A549 (cell line): ENCODE measurements at regions not wholly inside any gene's neighbourhood (a gene's known extent, or its start where the extent isn't known, plus 50 kb on each side); places are given as distances from the start of the nearest gene placed in this dataset.
A peak's percentile ranks its signal among the peaks of the same experiment; 100 is the strongest.

Source experiments
- CBX2 ChIP-seq: fragments of 200-600 bp; sonication (generic); IDR thresholded peaks from 2 replicates; pipeline ENCODE4 v1.6.1; 2016; ENCODE audit warnings: low read depth, mild to moderate bottlenecking, borderline replicate concordance
- CBX8 ChIP-seq: fragments of 200-600 bp; sonication (generic); IDR thresholded peaks from 2 replicates; pipeline ENCODE4 v1.6.1; 2016
- CEBPB ChIP-seq, 2 experiments: fragments of >200 bp in 1 of 2; sonication (Bioruptor Twin) in 1 of 2; formaldehyde crosslinking in 1 of 2; IDR thresholded peaks; 2 replicates each; pipeline ENCODE4 v1.6.1; 2012 to 2016
- CHD2 ChIP-seq: fragments of 150-350 bp; IDR thresholded peaks from 2 replicates; pipeline ENCODE4 v1.6.1; 2014; ENCODE audit warnings: low read length; ENCODE audit not compliant: partially characterized antibody
- CHD4 ChIP-seq: fragments of 200-600 bp; sonication (generic); IDR thresholded peaks from 2 replicates; pipeline ENCODE4 v1.6.1; 2016; ENCODE audit warnings: antibody characterized with exemption, mild to moderate bottlenecking, borderline replicate concordance
- CTCF ChIP-seq: fragments of >200 bp; sonication (Bioruptor Twin); formaldehyde crosslinking; IDR thresholded peaks from 3 replicates; pipeline ENCODE4 v1.5.1; 2016
- EP300 ChIP-seq, 2 experiments: fragments of >200 bp; sonication (Bioruptor Twin); formaldehyde crosslinking; IDR thresholded peaks; 2 replicates in 1 of 2; 3 replicates in 1 of 2; pipeline ENCODE4 v1.6.1; 2016 to 2017
- ESRRA ChIP-seq: fragments of 150-350 bp; IDR thresholded peaks from 2 replicates; pipeline ENCODE4 v1.6.1; 2014; ENCODE audit warnings: mild to moderate bottlenecking, low read length, borderline replicate concordance
- FOSB ChIP-seq: fragments of 250-450 bp; sonication (Bioruptor Pico); IDR thresholded peaks from 2 replicates; pipeline ENCODE4 v1.5.0; 2020; ENCODE audit warnings: mild to moderate bottlenecking, moderate library complexity
- HDAC2 ChIP-seq: fragments of 200-600 bp; sonication (generic); IDR thresholded peaks from 2 replicates; pipeline ENCODE4 v1.6.1; 2016
- HEYL ChIP-seq: fragments of 250-450 bp; sonication (Bioruptor Pico); IDR thresholded peaks from 2 replicates; pipeline ENCODE4 v1.8.0; 2021; ENCODE audit warnings: mild to moderate bottlenecking, moderate library complexity
- HOXA7 ChIP-seq: fragments of 250-450 bp; sonication (Bioruptor Pico); IDR thresholded peaks from 2 replicates; pipeline ENCODE4 v1.5.0; 2020; ENCODE audit warnings: mild to moderate bottlenecking, moderate library complexity
- HOXB5 ChIP-seq: fragments of 250-450 bp; sonication (Bioruptor Pico); IDR thresholded peaks from 2 replicates; pipeline ENCODE4 v1.5.0; 2020; ENCODE audit warnings: mild to moderate bottlenecking, moderate library complexity
- JUNB ChIP-seq: fragments of >200 bp; sonication (Bioruptor Twin); formaldehyde crosslinking; IDR thresholded peaks from 2 replicates; pipeline ENCODE4 v1.6.1; 2016
- KDM1A ChIP-seq: fragments of 200-600 bp; sonication (generic); IDR thresholded peaks from 2 replicates; pipeline ENCODE4 v1.6.1; 2016; ENCODE audit warnings: low read depth, mild to moderate bottlenecking
- KDM5A ChIP-seq: fragments of 200-600 bp; sonication (generic); IDR thresholded peaks from 2 replicates; pipeline ENCODE4 v1.6.1; 2016; ENCODE audit warnings: antibody characterized with exemption, mild to moderate bottlenecking
- MAZ ChIP-seq: fragments of 150-350 bp; IDR thresholded peaks from 2 replicates; pipeline ENCODE4 v1.6.1; 2014; ENCODE audit warnings: antibody characterized with exemption, low read depth, low read length, borderline replicate concordance
- NPAS2 ChIP-seq: fragments of 250-450 bp; sonication (Bioruptor Pico); IDR thresholded peaks from 2 replicates; pipeline ENCODE4 v1.8.0; 2022; ENCODE audit warnings: mild to moderate bottlenecking, moderate library complexity, borderline replicate concordance
- NR3C1 ChIP-seq: fragments of >200 bp; sonication (Bioruptor Twin); formaldehyde crosslinking; IDR thresholded peaks from 3 replicates; pipeline ENCODE4 v1.6.1; 2017
- PBX3 ChIP-seq: IDR thresholded peaks from 2 replicates; pipeline ENCODE4 v1.6.1; 2012
- POLR2A ChIP-seq: IDR thresholded peaks from 2 replicates; pipeline ENCODE4 v1.6.1; 2012; ENCODE audit warnings: mild to moderate bottlenecking, low read length
- RAD21 ChIP-seq, 2 experiments: fragments of >200 bp in 1 of 2; sonication (Bioruptor Twin) in 1 of 2; formaldehyde crosslinking in 1 of 2; IDR thresholded peaks in 1 of 2; conservative IDR thresholded peaks in 1 of 2; 2 replicates in 1 of 2; 3 replicates in 1 of 2; pipeline ENCODE4 v1.6.1; 2012 to 2018; ENCODE audit warnings: inconsistent platforms in 1 of 2
- RARB ChIP-seq: fragments of 250-450 bp; sonication (Bioruptor Pico); IDR thresholded peaks from 2 replicates; pipeline ENCODE4 v1.8.0; 2021; ENCODE audit warnings: mild to moderate bottlenecking, moderate library complexity
- RCOR1 ChIP-seq: fragments of 150-350 bp; IDR thresholded peaks from 2 replicates; pipeline ENCODE4 v1.6.1; 2014; ENCODE audit warnings: antibody characterized with exemption, low read length, low read depth
- SMC3 ChIP-seq: fragments of >200 bp; sonication (Bioruptor Twin); formaldehyde crosslinking; IDR thresholded peaks from 3 replicates; pipeline ENCODE4 v1.6.1; 2018; ENCODE audit warnings: inconsistent platforms
- TFCP2L1 ChIP-seq: fragments of 250-450 bp; sonication (Bioruptor Pico); IDR thresholded peaks from 2 replicates; pipeline ENCODE4 v1.5.0; 2021; ENCODE audit warnings: mild to moderate bottlenecking
- TP53 ChIP-seq: fragments of 250-450 bp; sonication (Bioruptor Pico); IDR thresholded peaks from 2 replicates; pipeline ENCODE4 v1.5.0; 2021; ENCODE audit warnings: mild to moderate bottlenecking, moderate library complexity
- ZC3H11A ChIP-seq: fragments of 450-650 bp; IDR thresholded peaks from 2 replicates; pipeline ENCODE4 v1.6.1; 2014; ENCODE audit warnings: antibody characterized with exemption, mild to moderate bottlenecking
- ZSCAN20 ChIP-seq: fragments of 250-450 bp; sonication (Bioruptor Pico); IDR thresholded peaks from 2 replicates; pipeline ENCODE4 v1.8.0; 2022; ENCODE audit warnings: mild to moderate bottlenecking, moderate library complexity
- TF ChIP-seq, protein P1 (sequence below): fragments of 200-600 bp; sonication (generic); IDR thresholded peaks from 2 replicates; pipeline ENCODE4 v1.6.1; 2016; ENCODE audit warnings: antibody characterized with exemption, mild to moderate bottlenecking, moderate library complexity
- TF ChIP-seq, protein P2 (sequence below): fragments of >200 bp; sonication (Bioruptor Twin); formaldehyde crosslinking; IDR thresholded peaks from 3 replicates; pipeline ENCODE4 v1.6.1; 2016
- TF ChIP-seq, protein P3 (sequence below): fragments of >200 bp; sonication (Bioruptor Twin); formaldehyde crosslinking; IDR thresholded peaks from 2 replicates; pipeline ENCODE4 v1.6.1; 2016
- TF ChIP-seq, protein P4 (sequence below): fragments of 250-450 bp; sonication (Bioruptor Pico); IDR thresholded peaks from 2 replicates; pipeline ENCODE4 v1.5.0; 2020; ENCODE audit warnings: low read depth, mild to moderate bottlenecking, moderate library complexity
- TF ChIP-seq, protein P5 (sequence below): fragments of 150-350 bp; IDR thresholded peaks from 2 replicates; pipeline ENCODE4 v1.6.1; 2014; ENCODE audit warnings: low read depth, mild to moderate bottlenecking, low read length

DNA sequence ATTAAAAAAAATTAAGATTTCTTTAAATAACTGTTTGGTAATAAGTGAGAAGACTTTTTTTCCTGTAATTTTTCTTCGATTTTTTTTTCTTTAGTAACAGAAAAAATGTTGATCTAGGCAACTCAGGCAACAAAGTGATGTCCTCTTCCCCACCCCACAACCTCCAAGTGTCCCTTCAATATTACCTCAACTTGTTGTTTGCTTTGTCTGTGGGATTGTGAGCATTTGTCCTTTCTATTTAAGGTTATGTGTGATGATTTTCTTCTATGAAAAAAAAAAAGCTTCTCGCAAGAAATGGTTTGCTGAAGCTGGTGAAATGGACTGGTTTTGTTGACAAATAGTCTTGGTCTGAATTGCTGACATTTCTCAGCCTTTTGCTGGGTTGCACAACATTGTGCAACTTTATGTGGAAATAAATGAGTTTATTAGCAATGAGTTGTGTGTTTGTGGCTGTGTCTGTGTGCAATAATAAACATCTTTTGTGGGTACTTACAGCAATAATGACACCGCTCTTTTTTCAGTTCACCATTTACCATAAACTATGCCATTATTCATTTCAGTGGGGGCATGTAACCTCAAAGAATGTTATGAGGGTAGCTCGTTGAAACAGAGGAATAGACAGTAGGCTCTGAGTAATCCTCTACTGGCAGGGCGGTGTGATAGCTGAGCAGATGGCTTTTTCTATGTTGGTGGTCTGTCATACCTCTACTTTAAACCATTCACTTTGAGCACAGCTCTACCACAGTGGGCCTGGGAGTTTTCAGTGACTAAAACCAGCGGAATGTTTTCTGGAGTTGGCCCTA lies 218.4 kb downstream of the HLX start (continued):
- TF ChIP-seq, protein P1, sequence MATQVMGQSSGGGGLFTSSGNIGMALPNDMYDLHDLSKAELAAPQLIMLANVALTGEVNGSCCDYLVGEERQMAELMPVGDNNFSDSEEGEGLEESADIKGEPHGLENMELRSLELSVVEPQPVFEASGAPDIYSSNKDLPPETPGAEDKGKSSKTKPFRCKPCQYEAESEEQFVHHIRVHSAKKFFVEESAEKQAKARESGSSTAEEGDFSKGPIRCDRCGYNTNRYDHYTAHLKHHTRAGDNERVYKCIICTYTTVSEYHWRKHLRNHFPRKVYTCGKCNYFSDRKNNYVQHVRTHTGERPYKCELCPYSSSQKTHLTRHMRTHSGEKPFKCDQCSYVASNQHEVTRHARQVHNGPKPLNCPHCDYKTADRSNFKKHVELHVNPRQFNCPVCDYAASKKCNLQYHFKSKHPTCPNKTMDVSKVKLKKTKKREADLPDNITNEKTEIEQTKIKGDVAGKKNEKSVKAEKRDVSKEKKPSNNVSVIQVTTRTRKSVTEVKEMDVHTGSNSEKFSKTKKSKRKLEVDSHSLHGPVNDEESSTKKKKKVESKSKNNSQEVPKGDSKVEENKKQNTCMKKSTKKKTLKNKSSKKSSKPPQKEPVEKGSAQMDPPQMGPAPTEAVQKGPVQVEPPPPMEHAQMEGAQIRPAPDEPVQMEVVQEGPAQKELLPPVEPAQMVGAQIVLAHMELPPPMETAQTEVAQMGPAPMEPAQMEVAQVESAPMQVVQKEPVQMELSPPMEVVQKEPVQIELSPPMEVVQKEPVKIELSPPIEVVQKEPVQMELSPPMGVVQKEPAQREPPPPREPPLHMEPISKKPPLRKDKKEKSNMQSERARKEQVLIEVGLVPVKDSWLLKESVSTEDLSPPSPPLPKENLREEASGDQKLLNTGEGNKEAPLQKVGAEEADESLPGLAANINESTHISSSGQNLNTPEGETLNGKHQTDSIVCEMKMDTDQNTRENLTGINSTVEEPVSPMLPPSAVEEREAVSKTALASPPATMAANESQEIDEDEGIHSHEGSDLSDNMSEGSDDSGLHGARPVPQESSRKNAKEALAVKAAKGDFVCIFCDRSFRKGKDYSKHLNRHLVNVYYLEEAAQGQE, result no peak
- no peak for TF ChIP-seq ZC3H11A
- no peak for TF ChIP-seq RCOR1
- TF ChIP-seq, protein P2, sequence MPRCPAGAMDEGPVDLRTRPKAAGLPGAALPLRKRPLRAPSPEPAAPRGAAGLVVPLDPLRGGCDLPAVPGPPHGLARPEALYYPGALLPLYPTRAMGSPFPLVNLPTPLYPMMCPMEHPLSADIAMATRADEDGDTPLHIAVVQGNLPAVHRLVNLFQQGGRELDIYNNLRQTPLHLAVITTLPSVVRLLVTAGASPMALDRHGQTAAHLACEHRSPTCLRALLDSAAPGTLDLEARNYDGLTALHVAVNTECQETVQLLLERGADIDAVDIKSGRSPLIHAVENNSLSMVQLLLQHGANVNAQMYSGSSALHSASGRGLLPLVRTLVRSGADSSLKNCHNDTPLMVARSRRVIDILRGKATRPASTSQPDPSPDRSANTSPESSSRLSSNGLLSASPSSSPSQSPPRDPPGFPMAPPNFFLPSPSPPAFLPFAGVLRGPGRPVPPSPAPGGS, result peak; percentile 68; the same call in 1 of the 3 replicates
- TF ChIP-seq MAZ, result no peak
- peak in 1 of 2 experiments; percentile 30; a peak in 1 of 5 replicates for TF ChIP-seq RAD21 (conservative IDR thresholded peaks at IDR 0.05 in 1 of 2, IDR thresholded peaks at IDR 0.05 in 1 of 2)
- TF ChIP-seq PBX3, result no peak
- TF ChIP-seq HOXA7 (CRISPR knock-in tag), result no peak
- no peak for TF ChIP-seq RARB (CRISPR knock-in tag)
- TF ChIP-seq HOXB5, result peak; percentile 57; the same call in 1 of the 2 replicates
- no peak for TF ChIP-seq TP53 (CRISPR knock-in tag)
- TF ChIP-seq CHD2, result no peak
- TF ChIP-seq ZSCAN20, result no peak
- TF ChIP-seq TFCP2L1 (CRISPR knock-in tag), result no peak
- no peak for TF ChIP-seq NR3C1
- peak; percentile 16; the same call in 2 of the 3 replicates for TF ChIP-seq SMC3
- no peak for TF ChIP-seq HEYL
- no peak for TF ChIP-seq POLR2A
- TF ChIP-seq FOSB (CRISPR knock-in tag), result no peak
- no peak for TF ChIP-seq CBX2
- TF ChIP-seq, protein P3, sequence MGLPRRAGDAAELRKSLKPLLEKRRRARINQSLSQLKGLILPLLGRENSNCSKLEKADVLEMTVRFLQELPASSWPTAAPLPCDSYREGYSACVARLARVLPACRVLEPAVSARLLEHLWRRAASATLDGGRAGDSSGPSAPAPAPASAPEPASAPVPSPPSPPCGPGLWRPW, result peak; percentile 97
- no peak for TF ChIP-seq CTCF
- no peak for TF ChIP-seq KDM1A
- TF ChIP-seq, protein P4, sequence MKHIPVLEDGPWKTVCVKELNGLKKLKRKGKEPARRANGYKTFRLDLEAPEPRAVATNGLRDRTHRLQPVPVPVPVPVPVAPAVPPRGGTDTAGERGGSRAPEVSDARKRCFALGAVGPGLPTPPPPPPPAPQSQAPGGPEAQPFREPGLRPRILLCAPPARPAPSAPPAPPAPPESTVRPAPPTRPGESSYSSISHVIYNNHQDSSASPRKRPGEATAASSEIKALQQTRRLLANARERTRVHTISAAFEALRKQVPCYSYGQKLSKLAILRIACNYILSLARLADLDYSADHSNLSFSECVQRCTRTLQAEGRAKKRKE (CRISPR knock-in tag), result no peak
- TF ChIP-seq, protein P5, sequence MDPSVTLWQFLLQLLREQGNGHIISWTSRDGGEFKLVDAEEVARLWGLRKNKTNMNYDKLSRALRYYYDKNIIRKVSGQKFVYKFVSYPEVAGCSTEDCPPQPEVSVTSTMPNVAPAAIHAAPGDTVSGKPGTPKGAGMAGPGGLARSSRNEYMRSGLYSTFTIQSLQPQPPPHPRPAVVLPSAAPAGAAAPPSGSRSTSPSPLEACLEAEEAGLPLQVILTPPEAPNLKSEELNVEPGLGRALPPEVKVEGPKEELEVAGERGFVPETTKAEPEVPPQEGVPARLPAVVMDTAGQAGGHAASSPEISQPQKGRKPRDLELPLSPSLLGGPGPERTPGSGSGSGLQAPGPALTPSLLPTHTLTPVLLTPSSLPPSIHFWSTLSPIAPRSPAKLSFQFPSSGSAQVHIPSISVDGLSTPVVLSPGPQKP, result no peak
- no peak for TF ChIP-seq CHD4
- TF ChIP-seq KDM5A, result no peak
- TF ChIP-seq NPAS2, result no peak
- no peak for TF ChIP-seq HDAC2
- no peak for TF ChIP-seq CBX8
- peak; percentile 78 to 80; a peak in 4 of 5 replicates for TF ChIP-seq EP300 (IDR thresholded peaks at IDR 0.05)
- peak; percentile 72; the same call in 1 of the 2 replicates for TF ChIP-seq JUNB
- no peak for TF ChIP-seq ESRRA
- peak; percentile 97 to 98 for TF ChIP-seq CEBPB (IDR thresholded peaks at IDR 0.05)
